Right lobe of liver (tissue), 6 donors: ENCODE measurements at regions not wholly inside any gene's neighbourhood (a gene's known extent, or its start where the extent isn't known, plus 50 kb on each side); places are given as distances from the start of the nearest gene placed in this dataset.
A peak's percentile ranks its signal among the peaks of the same experiment; 100 is the strongest.

Experiments used
- ATAC-seq, 4 donors: fragments of 200-7000 bp; cut with Tn5 transposase; one replicate each; pipeline ENCODE4 v1.9.1; 2020; ENCODE audit warnings: mild to moderate bottlenecking in 4 of 4, moderate library complexity in 4 of 4
- DNase-seq, 3 donors: peaks; one replicate each; pipeline ENCODE4 v3.0.0-alpha.2; 2020
- H3K27ac ChIP-seq, 3 donors: fragments of 200-600 bp; one replicate each; pipeline ENCODE4 v1.8.0; 2022
- H3K27me3 ChIP-seq, 2 donors: fragments of 200-600 bp; one replicate each; pipeline ENCODE4 v1.8.0; 2022
- H3K36me3 ChIP-seq, 4 donors: fragments of 200-600 bp; sonication (generic) in 1 of 4; one replicate each; pipeline versions ENCODE4 v1.5.1 to v1.8.0; 2017 to 2022; ENCODE audit warnings: control low read depth in 1 of 4
- H3K4me1 ChIP-seq, 4 donors: fragments of 200-600 bp; sonication (generic) in 1 of 4; one replicate each; pipeline versions ENCODE4 v1.5.1 to v1.8.0; 2017 to 2022; ENCODE audit warnings: control low read depth in 1 of 4
- H3K4me3 ChIP-seq, 3 donors: fragments of 200-600 bp; one replicate each; pipeline ENCODE4 v1.8.0; 2022
- H3K9me3 ChIP-seq, 4 donors: fragments of 200-600 bp; sonication (generic) in 1 of 4; one replicate each; pipeline versions ENCODE4 v1.5.1 to v1.8.0; 2017 to 2022; ENCODE audit warnings: control low read depth in 1 of 4
- CTCF ChIP-seq, 4 donors: fragments of 200-600 bp in 3 of 4; fragments of 450-650 bp in 1 of 4; IDR thresholded peaks; one replicate each; pipeline versions ENCODE4 v1.5.1 to v1.8.0; 2016 to 2022; ENCODE audit warnings: antibody characterized with exemption in 4 of 4, mild to moderate bottlenecking in 2 of 4
- POLR2A ChIP-seq: fragments of 450-650 bp; IDR thresholded peaks from one replicate; pipeline ENCODE4 v1.6.1; 2017; ENCODE audit warnings: antibody characterized with exemption, mild to moderate bottlenecking
- WGBS: methylation state at CpG from one replicate; pipeline ENCODE4 v1.1.6; 2018; ENCODE audit warnings: low coverage, low lambda C conversion rate; ENCODE audit not compliant: insufficient coverage; ENCODE audit errors: missing lambda C conversion rate; 5-methylcytosine and 5-hydroxymethylcytosine counted together
- intact Hi-C, 2 donors: fragments of 100-400 bp; cut with DNase I; formaldehyde crosslinking; loops; one replicate each; pipeline versions ENCODE4 v1.11.2 to v1.14.1; 2022
- donor health status: DM: no; HTN: yes; CAD: no.
- donor health status: DM: no; HTN: no; CAD: no.
- donor health status: DM: no; HTN: no; CAD: no.
- donor health status: DM: no; HTN: yes; CAD: no.
- donor health status: DM: no; HTN: yes; CAD: no.

- WGBS: no CpG with 5 or more reads among the region's 4 CpGs
- H3K36me3 ChIP-seq: no peaks in the 10 kb centered on the region
- DNase-seq (no peak), ATAC-seq (peak in 2 of 4 donors; percentile 11 to 18)
- no peaks in the 10 kb centered on the region for H3K27me3 ChIP-seq
- no peaks in the 10 kb centered on the region for H3K9me3 ChIP-seq
- no peak for TF ChIP-seq CTCF (IDR thresholded peaks at IDR 0.05)
- no peak for TF ChIP-seq POLR2A
- no peak overlapping the region for H3K27ac ChIP-seq
- no peak overlapping the region for H3K4me3 ChIP-seq
- no peaks in the 10 kb centered on the region for H3K4me1 ChIP-seq
- intact Hi-C loops: no loop called here
These were observed 235.9 kb upstream of the GIMD1 start for GRCh38 chr4:106604319-106605051.

GRCh38 chr4:106603471-106603870, 234.9 kb upstream of the GIMD1 start:
- intact Hi-C loops: no loop called here
- Histone ChIP-seq H3K4me3 (no peak overlapping the region), H3K27me3 (no peaks in the 10 kb centered on the region), H3K9me3 (no peaks in the 10 kb centered on the region), H3K36me3 (no peaks in the 10 kb centered on the region), H3K4me1 (no peaks in the 10 kb centered on the region), H3K27ac (no peak overlapping the region)
- WGBS: no CpG with 5 or more reads among the region's 3 CpGs
- TF ChIP-seq CTCF (IDR thresholded peaks at IDR 0.05) (no peak), POLR2A (no peak)
- ATAC-seq: no peak
- DNase-seq: no peak

GRCh38 chr4:106602711-106603110, 234.1 kb upstream of the GIMD1 start:
- Histone ChIP-seq H3K27ac (no peak overlapping the region), H3K4me1 (no peaks in the 10 kb centered on the region), H3K9me3 (no peaks in the 10 kb centered on the region), H3K4me3 (no peak overlapping the region), H3K36me3 (no peaks in the 10 kb centered on the region), H3K27me3 (no peaks in the 10 kb centered on the region)
- TF ChIP-seq POLR2A: no peak
- no peak for TF ChIP-seq CTCF (IDR thresholded peaks at IDR 0.05)
- no peak for ATAC-seq
- intact Hi-C loops: no loop called here
- DNase-seq: no peak
- WGBS: 44% methylated on average over 2 of the region's 2 CpGs

GRCh38 chr4:106601519-106601918, 232.9 kb upstream of the GIMD1 start:
- no peaks in the 10 kb centered on the region for H3K27me3 ChIP-seq
- WGBS: 14% methylated on average over 1 of the region's 1 CpG
- TF ChIP-seq POLR2A: no peak
- no peak for TF ChIP-seq CTCF (IDR thresholded peaks at IDR 0.05)
- no peak for DNase-seq
- no peaks in the 10 kb centered on the region for H3K9me3 ChIP-seq
- H3K36me3 ChIP-seq: no peaks in the 10 kb centered on the region
- H3K27ac ChIP-seq: no peak overlapping the region
- intact Hi-C loops: no loop called here
- H3K4me1 ChIP-seq: no peaks in the 10 kb centered on the region
- H3K4me3 ChIP-seq: no peak overlapping the region
- ATAC-seq: no peak

GRCh38 chr4:106595906-106596305, 227.3 kb upstream of the GIMD1 start:
- Histone ChIP-seq H3K9me3 (no peaks in the 10 kb centered on the region), H3K27me3 (no peaks in the 10 kb centered on the region), H3K4me1 (no peaks in the 10 kb centered on the region), H3K36me3 (no peaks in the 10 kb centered on the region), H3K4me3 (no peak overlapping the region), H3K27ac (no peak overlapping the region)
- intact Hi-C loops: no loop called here
- WGBS: 56% methylated on average over 1 of the region's 1 CpG
- no peak for DNase-seq
- no peak for TF ChIP-seq POLR2A
- TF ChIP-seq CTCF (IDR thresholded peaks at IDR 0.05): no peak
- no peak for ATAC-seq
